Left kidney (tissue), 1 donor: ENCODE measurements at regions not wholly inside any gene's neighbourhood (a gene's known extent, or its start where the extent isn't known, plus 50 kb on each side); places are given as distances from the start of the nearest gene placed in this dataset.
A peak's percentile ranks its signal among the peaks of the same experiment; 100 is the strongest.

Experiments
- DNase-seq: peaks from one replicate; pipeline ENCODE4 v3.0.0-alpha.2; 2013

DNA sequence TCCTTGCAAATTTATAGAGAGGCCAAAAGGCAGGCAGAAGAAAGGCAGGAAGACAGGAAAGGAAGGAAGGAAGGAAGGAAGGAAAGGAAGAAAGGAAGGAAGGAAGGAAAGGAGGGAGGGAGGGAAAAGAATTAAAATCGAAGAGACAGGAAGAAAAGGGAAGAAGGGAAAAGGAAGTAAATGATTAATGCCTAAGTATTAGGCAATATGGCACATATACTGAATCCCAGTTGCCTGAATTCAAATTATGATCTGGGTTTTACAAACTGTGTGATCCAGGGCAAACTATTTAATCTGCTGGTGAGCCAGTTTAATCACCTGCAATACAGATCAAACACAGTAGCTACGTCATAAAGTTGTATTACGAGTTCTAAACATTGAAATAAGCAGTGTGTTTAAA, 983.6 kb downstream of the FLRT2 start:
- DNase-seq = no peak

- DNase-seq = no peak
Measured at GRCh38 chr14:86513056-86513455, 983.1 kb downstream of the FLRT2 start.

GRCh38 chr14:86510491-86510890, 980.5 kb downstream of the FLRT2 start:
- no peak for DNase-seq

- no peak for DNase-seq
Measured at GRCh38 chr14:86505808-86506207, 975.9 kb downstream of the FLRT2 start.

DNA sequence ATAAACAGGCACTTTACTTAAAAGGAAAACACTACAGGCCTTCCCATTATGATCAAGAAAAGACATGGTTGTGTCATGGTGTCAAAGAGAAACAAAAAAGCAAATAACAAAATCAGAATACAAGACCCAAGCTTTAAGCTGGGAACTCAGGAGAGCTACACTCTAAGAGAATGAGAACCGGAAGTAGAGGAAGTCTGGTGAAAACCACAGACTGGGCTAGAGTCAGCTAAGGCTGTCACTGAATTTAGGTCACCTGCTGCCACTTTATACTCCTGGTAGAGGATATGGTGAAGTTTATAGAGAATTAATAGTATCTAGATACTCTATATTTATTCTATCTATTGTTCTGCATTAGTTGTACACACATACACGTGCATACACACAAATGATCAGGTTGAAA, 971.7 kb downstream of the FLRT2 start:
- no peak for DNase-seq

DNA sequence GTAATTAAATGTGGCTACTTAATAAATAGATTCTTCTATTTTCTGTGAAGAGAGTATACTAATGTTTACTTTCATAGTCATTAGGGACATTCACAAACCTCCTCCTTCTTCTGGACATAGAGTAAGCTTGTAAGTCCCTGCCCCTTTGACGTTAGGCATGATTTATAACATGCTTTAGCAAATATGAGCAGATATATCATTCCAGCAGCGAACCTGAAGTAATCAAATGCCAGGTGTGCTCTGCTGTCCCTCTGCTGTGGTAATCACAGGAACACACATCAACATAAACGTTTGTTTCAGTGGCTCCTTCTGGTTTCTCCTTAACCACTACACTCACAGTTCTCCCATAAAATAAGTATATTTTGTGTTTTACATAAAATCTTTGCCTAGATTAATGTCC, 961.8 kb downstream of the FLRT2 start:
- DNase-seq = no peak

DNA sequence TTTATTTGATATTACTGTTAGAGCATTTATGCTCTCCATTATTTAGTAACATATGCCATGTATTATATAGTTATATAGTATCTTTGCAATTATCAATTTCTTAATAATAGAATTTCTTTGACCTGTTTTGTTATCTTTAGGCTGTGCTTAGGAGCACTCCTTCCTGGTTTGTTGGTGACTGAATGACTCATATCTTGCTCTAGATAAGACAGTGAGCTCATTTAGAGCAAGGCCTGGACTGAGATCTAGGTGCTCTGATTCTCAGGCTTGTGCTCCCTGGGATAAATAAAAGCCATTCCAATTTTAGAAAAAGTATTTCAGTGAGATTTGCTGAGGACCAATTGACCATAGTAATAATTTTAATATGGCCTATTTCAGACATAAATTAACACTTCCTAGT, 951.2 kb downstream of the FLRT2 start:
- DNase-seq = no peak

DNA sequence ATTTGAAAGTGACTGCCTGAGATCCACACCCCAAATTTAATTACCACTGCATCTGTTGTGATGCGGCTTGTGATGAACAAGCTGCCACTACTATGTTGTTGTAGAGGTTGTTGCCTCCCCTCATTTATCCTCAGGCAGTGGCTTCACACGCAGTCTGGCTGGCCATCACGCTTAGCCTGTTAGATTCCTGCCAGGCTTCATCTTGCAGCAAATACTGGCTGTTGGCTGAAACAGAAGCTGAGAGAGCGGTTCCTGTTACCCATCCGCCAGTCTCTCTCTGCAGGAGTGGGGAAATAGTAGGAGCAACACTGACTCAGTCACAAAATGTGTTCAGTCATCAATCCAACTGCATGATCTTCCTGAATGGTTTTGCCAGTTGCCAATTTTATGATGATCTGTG, 934.4 kb downstream of the FLRT2 start:
- no peak for DNase-seq

- DNase-seq = no peak
Measured at GRCh38 chr14:86462193-86462753, 932.3 kb downstream of the FLRT2 start.

DNA sequence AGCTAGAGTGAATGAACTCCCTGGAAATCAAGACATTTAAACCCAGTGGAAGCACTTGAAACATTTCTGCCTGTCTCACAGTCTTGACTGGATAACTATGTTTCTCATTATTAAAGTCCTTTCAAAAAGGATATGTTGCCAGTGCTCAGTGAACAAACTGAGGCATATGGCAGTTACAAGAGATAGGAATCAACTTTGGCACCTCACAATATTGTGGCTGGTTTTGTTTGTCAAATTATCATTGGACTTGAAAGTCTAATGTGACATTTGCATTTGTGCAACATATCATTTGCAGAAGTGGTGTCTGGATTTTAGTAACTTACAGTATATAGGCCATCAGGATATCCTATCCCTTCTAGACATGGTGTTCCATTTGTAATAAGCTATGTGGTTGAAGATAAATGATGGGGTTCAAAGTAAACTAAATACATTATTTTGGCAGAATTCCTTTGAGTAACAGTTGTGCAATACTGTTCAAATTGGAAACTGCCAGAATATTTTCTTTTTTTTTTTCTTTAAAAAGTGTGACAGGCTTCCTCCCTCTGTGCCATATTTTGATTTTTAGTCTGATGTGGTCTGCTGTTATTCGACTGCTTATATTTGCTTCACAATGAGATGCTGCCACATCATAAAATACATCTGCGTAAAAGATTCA, 927.7 kb downstream of the FLRT2 start:
- DNase-seq = no peak

DNA sequence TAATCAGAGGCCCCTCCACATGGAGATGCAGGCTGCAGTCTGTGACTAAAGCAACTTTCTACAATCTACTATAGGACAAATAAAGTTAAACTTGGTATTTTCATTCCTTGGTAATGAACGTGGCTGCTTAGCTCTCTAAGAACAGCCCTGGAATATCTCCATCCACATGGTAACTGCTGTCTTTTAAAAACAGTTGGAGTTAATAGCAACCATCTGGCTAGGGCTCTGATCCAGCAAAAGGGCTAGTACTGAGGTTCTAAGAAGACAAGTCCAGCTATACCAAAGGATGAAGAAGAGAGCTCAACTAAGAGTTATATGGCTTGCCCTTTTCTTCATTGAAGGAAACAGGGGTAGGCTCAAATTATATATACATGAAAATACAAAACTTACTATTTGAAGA, 920.1 kb downstream of the FLRT2 start:
- DNase-seq = no peak

GRCh38 chr14:86442135-86442534, 912.2 kb downstream of the FLRT2 start:
- DNase-seq = no peak

DNA sequence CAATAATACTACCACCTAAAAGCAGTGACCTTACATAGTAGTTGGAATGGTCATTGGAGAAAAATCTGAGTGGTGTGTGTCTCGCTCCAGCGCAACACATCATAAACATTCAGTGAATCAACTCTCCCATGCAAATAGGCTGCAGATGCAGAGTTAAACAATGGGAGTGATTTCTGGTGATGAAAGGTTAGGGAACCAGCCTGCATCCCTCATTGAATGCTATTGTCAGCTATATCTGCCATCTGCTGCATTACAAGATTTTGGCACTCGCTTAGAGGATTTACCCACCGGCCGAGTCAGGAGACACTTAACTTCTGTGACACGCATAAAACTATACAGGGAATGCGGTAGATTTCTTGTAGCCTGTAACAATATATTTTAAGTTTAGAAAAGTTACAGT, 900.9 kb downstream of the FLRT2 start:
- peak; percentile 59 for DNase-seq

- DNase-seq = no peak
Measured at GRCh38 chr14:86423214-86423613, 893.3 kb downstream of the FLRT2 start.

GRCh38 chr14:86420131-86420530, 890.2 kb downstream of the FLRT2 start:
- no peak for DNase-seq

DNA sequence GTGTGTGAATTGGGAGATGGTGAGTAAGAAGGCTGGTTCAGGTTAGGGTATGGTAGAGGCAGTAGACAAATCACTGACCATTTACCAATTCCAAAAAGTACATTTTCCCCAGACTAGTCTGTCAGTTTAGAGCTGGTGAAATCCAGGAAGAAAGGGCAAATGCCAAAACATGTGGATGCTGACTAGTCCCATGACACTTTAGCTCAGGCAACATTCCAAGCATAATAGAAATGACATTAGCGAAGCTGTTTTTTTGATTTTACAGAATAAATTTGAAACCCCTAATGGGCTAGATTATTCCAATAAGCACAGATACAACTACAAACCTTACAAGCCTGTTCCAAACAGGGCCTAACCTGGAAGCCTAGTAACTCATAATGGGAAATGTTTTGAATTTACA, 884.2 kb downstream of the FLRT2 start:
- no peak for DNase-seq

DNA sequence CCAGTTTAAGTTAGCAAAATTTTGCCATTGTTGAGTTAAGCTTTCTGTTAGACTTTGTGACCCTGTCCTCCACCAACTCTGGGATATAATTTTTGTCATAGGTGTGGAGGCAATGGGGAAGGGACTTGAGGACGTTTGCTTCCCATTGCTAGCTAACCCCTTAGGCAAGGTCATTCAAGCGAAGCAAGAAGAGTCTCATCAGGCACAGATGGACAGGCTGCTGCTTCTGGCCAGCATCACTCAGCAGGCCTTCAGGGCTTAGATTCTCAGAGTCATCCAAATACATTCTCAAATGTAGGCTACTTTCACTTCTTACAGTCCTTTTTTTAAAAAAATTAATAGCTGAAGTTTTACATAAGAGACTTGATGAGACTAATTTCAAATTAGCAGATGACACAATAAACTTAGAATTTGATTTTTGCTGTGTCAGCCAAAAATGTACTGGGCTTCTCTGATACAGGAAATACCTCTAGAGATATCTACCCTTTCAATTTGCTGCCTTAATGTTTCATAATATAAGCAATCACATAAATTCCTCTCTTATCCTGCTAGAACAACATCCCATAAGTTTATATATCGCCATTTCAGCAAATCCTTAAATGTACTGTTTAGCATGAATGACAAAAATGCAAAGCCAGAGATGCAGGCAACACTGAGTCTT, 875.2 kb downstream of the FLRT2 start:
- no peak for DNase-seq

GRCh38 chr14:86404425-86404824, 874.5 kb downstream of the FLRT2 start:
- no peak for DNase-seq

DNA sequence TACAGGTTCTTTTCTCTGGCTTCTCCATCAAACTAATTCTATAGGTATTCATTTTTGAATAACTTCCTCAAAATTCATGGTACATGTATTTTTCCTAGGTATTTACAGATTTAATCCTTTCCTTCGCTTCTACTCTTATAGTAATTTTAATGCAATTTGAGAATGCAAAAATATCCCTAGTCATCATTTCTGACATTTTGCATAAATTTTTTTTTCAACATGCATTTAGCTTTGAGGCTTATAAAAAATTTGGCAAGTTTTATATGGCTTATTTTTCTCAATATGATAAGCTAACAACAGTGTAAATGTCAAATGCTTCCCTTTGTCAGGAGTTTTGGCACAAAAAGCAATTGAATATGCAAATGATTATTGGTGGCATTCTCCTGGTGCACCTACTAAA, 872.6 kb downstream of the FLRT2 start:
- DNase-seq = no peak

DNA sequence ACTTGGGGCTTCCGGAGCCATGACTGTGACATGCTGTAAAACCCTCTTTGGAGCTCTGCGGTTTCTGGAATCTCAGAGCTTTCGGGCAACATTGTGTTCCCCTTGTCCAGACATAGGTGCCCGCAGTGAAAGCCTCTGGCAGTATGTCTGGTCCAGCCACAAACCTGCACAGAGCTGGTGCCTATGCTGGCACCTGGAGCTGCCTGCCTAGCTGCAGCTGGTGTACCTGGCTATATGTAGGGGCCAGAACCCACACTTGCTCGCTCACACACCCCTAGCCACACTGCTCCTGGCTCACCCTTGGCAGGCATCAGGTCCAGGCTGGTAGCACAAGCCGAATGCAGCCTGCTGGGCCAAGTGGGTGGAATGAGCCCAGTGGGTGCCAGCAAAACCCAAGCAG, 861.1 kb downstream of the FLRT2 start:
- DNase-seq = no peak

GRCh38 chr14:86388216-86388615, 858.3 kb downstream of the FLRT2 start:
- no peak for DNase-seq

DNA sequence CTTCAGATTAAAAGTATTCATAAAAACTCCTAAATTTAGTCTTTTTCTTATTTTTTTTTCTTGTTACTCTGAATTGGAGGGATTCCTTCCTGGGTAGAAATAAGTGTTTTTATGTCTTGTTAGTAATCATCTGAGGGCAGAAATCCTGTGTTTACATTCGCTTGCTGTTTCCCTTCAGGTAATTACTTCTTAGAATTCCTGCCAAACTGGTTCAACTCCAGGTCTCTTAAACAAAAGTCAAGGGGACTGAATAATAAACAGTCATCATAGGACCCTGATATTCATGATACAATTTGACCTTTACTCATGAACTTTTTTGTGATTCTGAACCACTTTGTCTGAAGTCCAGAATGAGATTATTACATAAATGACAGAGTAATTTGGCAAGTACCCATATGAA, 843.9 kb downstream of the FLRT2 start:
- peak; percentile 15 for DNase-seq

- DNase-seq = no peak
Measured at GRCh38 chr14:86372402-86372801, 842.5 kb downstream of the FLRT2 start.

DNA sequence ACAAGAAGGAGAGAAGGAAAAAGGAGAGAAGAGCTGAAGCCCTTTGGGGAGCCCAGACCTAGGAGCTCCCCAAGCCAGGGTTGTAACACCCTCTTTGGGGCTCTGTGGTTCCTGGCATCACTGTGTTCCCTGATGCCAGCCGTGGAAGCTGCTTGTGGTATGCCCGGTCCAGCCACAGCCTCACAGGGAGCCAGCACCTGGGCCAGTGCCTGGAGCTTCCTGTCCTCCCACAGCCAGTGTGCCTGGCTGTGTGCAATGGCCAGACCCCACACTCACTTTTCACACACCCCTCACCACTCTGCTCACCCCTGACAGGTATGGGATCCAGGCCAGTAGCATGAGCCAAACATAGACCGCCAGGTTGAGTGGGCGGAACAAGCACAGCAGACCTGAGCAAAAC, 834.7 kb downstream of the FLRT2 start:
- no peak for DNase-seq
